ENCODE measurements at regions not wholly inside any gene's neighbourhood (a gene's known extent, or its start where the extent isn't known, plus 50 kb on each side); places are given as distances from the start of the nearest gene placed in this dataset.

DNA sequence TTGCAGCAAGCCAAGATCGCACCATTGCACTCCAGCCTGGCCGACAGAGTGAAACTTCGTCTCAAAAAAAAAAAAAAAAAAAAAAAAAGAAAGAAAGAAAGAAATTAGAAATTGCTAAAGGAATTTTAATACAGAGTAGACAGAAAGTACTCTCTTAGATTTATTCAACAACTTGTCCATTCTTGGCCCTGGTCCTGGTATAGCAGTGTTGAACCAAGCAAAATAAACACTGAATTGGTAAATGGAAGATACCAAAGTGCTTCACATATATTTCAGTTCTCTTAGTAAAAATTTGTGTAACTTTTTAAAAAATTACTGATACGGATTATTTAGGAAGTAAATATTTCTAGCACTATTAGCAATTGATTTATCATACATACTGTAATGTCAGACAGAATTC is 165.9 kb upstream of the TLL1 start:
- TF ChIP-seq, protein P1, sequence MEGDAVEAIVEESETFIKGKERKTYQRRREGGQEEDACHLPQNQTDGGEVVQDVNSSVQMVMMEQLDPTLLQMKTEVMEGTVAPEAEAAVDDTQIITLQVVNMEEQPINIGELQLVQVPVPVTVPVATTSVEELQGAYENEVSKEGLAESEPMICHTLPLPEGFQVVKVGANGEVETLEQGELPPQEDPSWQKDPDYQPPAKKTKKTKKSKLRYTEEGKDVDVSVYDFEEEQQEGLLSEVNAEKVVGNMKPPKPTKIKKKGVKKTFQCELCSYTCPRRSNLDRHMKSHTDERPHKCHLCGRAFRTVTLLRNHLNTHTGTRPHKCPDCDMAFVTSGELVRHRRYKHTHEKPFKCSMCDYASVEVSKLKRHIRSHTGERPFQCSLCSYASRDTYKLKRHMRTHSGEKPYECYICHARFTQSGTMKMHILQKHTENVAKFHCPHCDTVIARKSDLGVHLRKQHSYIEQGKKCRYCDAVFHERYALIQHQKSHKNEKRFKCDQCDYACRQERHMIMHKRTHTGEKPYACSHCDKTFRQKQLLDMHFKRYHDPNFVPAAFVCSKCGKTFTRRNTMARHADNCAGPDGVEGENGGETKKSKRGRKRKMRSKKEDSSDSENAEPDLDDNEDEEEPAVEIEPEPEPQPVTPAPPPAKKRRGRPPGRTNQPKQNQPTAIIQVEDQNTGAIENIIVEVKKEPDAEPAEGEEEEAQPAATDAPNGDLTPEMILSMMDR (IDR thresholded peaks at IDR 0.05), result no peak
- TF ChIP-seq ZFX (IDR thresholded peaks at IDR 0.05; ENCODE audit: borderline replicate concordance), result no peak
